22Rv1 (cell line): ENCODE measurements at regions not wholly inside any gene's neighbourhood (a gene's known extent, or its start where the extent isn't known, plus 50 kb on each side); places are given as distances from the start of the nearest gene placed in this dataset.

Experiments
- H3K27ac ChIP-seq: fragments of 450-650 bp; 2 replicates; pipeline ENCODE4 v1.5.1; 2017
- ZFX ChIP-seq: fragments of 450-650 bp; IDR thresholded peaks from 2 replicates; pipeline ENCODE4 v1.6.1; 2017; ENCODE audit warnings: antibody characterized with exemption, borderline replicate concordance
- TF ChIP-seq, protein P1 (sequence below): fragments of 450-650 bp; IDR thresholded peaks from 2 replicates; pipeline ENCODE4 v1.5.1; 2017; ENCODE audit warnings: mild to moderate bottlenecking

DNA sequence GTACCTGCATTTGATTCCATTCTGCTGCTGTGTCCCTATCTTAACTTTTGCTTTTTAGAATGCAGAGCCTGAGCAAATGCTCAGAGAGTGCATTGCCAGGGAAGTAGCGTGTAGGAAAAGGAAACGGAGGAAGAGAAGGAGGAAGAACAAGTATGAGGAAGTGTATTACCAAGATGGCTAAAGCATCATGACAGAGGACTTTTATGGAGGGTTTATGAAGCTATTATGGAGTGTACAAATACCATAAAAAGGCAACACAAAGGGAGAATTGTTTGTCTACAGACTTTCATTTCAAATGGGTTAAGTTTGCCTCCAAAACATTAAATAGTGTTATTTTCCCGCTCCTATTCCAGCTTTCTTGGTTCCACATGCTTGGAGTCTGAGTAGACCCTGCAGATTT is 1899.8 kb upstream of the NUDT12 start:
- H3K27ac ChIP-seq, result no peak overlapping the region
- TF ChIP-seq, protein P1, sequence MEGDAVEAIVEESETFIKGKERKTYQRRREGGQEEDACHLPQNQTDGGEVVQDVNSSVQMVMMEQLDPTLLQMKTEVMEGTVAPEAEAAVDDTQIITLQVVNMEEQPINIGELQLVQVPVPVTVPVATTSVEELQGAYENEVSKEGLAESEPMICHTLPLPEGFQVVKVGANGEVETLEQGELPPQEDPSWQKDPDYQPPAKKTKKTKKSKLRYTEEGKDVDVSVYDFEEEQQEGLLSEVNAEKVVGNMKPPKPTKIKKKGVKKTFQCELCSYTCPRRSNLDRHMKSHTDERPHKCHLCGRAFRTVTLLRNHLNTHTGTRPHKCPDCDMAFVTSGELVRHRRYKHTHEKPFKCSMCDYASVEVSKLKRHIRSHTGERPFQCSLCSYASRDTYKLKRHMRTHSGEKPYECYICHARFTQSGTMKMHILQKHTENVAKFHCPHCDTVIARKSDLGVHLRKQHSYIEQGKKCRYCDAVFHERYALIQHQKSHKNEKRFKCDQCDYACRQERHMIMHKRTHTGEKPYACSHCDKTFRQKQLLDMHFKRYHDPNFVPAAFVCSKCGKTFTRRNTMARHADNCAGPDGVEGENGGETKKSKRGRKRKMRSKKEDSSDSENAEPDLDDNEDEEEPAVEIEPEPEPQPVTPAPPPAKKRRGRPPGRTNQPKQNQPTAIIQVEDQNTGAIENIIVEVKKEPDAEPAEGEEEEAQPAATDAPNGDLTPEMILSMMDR, result no peak
- no peak for TF ChIP-seq ZFX

DNA sequence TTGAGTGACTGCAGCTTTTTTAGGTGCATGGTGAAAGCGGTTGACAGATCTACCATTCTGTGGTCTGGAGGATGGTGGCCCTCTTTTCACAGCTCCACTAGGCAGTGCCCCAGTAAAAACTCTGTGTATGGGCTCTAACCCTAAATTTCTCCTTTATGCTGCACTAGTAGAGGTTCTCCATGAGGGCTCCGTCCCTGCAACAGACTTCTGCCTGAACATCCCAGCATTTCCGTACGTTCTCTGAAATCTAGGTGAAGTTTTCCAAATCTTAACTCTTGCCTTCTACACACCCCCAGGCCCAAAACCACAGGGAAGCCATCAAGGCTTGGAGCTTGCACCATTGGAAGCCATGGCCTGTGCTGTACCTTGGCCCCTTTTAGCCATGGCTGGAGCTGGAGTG is 1898.1 kb upstream of the NUDT12 start:
- H3K27ac ChIP-seq, result no peak overlapping the region
- TF ChIP-seq, protein P1, result no peak
- TF ChIP-seq ZFX, result no peak

DNA sequence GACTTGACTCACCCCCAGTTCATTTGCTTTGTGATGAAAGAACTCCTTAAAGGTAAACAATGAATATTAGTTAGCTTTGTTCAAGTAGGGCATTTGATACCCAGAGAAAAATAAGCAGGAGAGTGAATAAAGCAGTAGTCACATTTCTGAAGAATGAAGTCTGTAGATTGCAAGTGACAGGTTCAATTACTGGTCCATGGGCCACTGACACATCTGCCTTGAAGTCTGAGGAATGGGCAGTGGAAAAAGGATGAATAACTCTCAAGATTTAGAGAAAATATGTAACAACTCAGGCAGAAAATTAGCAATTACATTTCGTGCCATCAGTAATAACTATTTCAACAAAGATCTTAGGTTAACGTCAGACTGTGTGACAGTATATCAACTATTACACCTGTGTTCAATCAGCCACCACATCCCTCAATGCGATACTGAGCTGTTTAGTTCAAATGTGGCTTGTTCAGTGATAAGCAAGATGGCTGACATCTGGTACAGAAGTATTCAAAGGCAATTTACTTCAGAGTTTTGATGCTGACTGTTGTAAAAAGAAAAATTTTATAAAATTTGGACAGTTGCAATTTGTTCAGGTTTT is 1890.7 kb upstream of the NUDT12 start:
- no peak for TF ChIP-seq ZFX
- TF ChIP-seq, protein P1, result no peak
- H3K27ac ChIP-seq, result no peak overlapping the region

DNA sequence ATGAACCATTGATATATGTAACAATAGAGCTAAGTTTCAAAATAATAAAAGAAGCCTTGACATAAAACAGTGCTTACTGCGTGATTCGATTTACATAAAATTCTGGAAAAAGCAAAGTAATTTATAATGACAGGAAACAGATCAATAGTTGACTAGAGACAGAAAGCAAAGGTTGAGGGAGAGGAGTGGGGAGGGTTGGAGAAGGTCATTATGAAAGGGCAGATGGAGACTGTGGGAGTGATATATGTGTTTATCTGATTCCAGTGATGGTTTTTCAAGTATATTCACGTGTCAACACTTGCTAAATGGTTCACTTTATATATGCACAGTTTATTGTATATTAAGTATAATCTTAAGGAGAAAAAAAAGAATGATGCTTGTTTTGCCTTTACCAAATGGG is 1885.7 kb upstream of the NUDT12 start:
- TF ChIP-seq, protein P1, result no peak
- TF ChIP-seq ZFX, result no peak
- H3K27ac ChIP-seq, result no peak overlapping the region

DNA sequence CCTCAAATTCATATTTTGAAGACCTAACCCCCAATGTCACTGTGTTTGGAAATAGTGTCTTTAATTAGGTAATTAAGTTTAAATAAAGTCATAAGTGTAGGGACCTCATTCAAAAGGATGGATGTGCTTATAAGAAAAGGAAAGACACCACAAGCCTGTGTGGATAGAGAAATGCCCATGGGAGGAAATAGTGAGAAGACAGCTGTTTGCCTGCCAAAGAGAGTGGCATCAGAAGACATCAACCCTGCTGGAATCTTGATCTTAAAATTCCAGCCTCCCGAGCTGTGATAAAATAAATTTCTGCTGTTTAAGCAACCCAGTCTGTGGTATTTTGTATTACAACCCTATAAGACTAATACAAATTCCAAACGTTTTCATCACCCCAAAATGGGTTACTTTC is 1867.9 kb upstream of the NUDT12 start:
- no peak for TF ChIP-seq ZFX
- TF ChIP-seq, protein P1, result no peak
- H3K27ac ChIP-seq, result no peak overlapping the region

DNA sequence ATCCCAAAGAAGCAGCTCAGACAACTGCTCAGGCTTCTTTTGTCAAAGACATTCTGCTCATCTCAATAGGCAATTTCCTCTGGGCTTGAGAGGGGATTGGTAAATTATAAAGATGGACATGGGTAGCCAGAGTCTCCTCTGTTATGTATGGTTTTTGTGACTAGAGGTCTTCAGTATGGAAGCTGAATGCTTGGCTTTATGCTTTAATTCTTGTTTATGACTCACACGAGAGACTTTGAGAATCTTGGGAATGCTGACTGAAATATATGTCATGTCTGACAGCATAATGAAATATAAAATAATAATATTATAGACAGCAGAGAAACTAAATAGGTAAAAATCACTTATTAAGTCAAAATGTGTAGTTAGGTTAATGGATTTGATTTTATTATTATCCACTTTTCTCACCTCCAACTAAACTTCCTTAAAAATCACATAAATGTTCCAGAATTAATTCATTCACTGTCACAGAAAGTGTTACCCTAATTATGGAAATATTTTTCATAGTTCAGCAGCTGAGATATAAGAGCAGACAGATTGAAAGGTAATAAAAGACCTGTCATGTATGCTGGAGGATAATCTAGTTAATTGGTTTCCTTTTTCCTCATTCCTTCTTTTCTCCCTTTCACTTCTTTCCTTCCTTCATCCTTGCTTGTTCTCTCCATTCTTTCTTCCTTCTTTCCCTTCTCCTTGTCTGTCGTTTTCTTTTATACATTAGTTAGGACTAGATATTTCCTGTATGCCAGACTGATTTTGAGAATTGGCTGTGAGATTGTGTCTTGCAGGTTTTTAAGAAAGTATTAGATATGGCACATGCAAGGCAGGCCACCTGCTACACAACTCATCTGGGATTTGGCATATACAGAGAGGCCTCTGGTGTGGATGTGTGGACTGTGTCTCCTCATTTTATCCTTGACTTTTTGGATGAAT is 1866.1 kb upstream of the NUDT12 start:
- H3K27ac ChIP-seq, result no peak overlapping the region

DNA sequence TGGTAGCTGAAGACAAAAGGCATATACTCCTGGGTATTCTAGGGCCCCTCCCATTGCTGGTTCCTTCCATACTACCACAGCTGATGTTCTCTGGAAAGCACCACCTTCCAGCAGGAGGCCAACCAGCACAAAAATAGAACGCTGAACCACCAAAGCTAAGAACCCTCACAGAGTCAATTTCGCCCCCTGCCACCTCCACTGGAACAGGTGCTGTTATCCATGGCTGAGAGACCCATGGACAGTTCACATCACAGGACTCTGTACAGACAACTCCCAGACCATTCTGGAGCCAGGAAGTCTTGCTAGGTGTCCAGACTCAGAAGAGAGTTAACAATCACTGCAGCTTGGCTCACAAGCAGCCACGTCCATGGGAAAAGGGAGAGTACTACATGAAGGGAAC is 1851.5 kb upstream of the NUDT12 start:
- no peak for TF ChIP-seq ZFX
- TF ChIP-seq, protein P1, result no peak
- H3K27ac ChIP-seq, result no peak overlapping the region

More for the DNA sequence above, 1866.1 kb upstream of the NUDT12 start:
- TF ChIP-seq, protein P1, result no peak
- no peak for TF ChIP-seq ZFX
